ENCODE measurements at regions not wholly inside any gene's neighbourhood (a gene's known extent, or its start where the extent isn't known, plus 50 kb on each side); places are given as distances from the start of the nearest gene placed in this dataset.

GRCh38 chr1:218584418-218585155 lies 239.5 kb downstream of the TGFB2 start:
- Histone ChIP-seq H2BK15ac (ENCODE audit: low read length) (no peak overlapping the region), H4K20me1 (replicated peaks in 1 of 2; ENCODE audit: control insufficient read depth in 1 of 2, insufficient read depth in 2 of 2, low read length in 2 of 2) (no peaks in the 10 kb centered on the region), H2BK5ac (ENCODE audit: low read depth, low read length) (no peak overlapping the region), H3K4me3 (ENCODE audit: extremely low read depth in 1 of 4, insufficient read depth in 2 of 4, low read depth in 3 of 4, low read length in 4 of 4) (no peak overlapping the region), H3K79me1 (ENCODE audit: low read depth, low read length) (no peaks in the 10 kb centered on the region), H2BK20ac (ENCODE audit: low read length) (no peak overlapping the region), H2BK12ac (ENCODE audit: low read depth, low read length) (no peak overlapping the region), H2BK120ac (replicated peaks; ENCODE audit: low read depth, low read length) (no peak overlapping the region), H2AFZ (ENCODE audit: low read length) (no peak overlapping the region), H3K36me3 (ENCODE audit: control insufficient read depth in 2 of 4, insufficient read depth in 4 of 4, low read length in 3 of 4) (no peaks in the 10 kb centered on the region), H3K23me2 (ENCODE audit: low read depth, low read length) (no peaks in the 10 kb centered on the region), H3K27ac (ENCODE audit: low read depth, low read length) (no peak overlapping the region), H3K4me1 (replicated peaks in 1 of 4; ENCODE audit: control insufficient read depth in 3 of 4, insufficient read depth in 4 of 4, low read length in 3 of 4) (peaks cover 0 to 9% (median 0%) of the 10 kb centered on the region in 4 experiments; a peak in 3 of 7 replicates), H2AK5ac (ENCODE audit: low read depth, low read length) (no peak overlapping the region), H3K56ac (replicated peaks; ENCODE audit: insufficient read length, low read depth, low read length) (no peak overlapping the region), H4K91ac (replicated peaks; ENCODE audit: insufficient read length, low read length) (no peak overlapping the region), H3K79me2 (ENCODE audit: control insufficient read depth in 1 of 2, insufficient read depth in 2 of 2, low read length in 2 of 2) (no peaks in the 10 kb centered on the region), H3K18ac (ENCODE audit: extremely low read depth, low read length) (no peak overlapping the region), H3K9me3 (ENCODE audit: insufficient read depth in 2 of 2, low read depth in 1 of 2, low read length in 1 of 2) (no peaks in the 10 kb centered on the region; a peak in 1 of 4 replicates), H3K27me3 (replicated peaks in 1 of 4; ENCODE audit: control insufficient read depth in 3 of 4, extremely low read depth in 1 of 4, insufficient read depth in 3 of 4, low read length in 3 of 4) (no peaks in the 10 kb centered on the region), H4K5ac (ENCODE audit: insufficient read length, low read depth, low read length) (no peak overlapping the region), H3K4me2 (ENCODE audit: insufficient read depth in 1 of 2, low read depth in 2 of 2, low read length in 2 of 2) (no peak overlapping the region), H3K14ac (ENCODE audit: insufficient read length) (no peak overlapping the region), H3K23ac (ENCODE audit: insufficient read length) (no peak overlapping the region), H3K4ac (replicated peaks; ENCODE audit: insufficient read length, low read depth, low read length) (no peak overlapping the region), H4K8ac (ENCODE audit: extremely low read depth, insufficient read depth, low read length) (no peak overlapping the region), H3K9ac (replicated peaks in 1 of 4; ENCODE audit: extremely low read depth in 1 of 4, low read depth in 3 of 4, low read length in 3 of 4) (no peak overlapping the region)
- DNase-seq (ENCODE audit: low read depth in 1 of 2, low spot score in 2 of 2) (no peak), FAIRE-seq (no peak)
- CTCF ChIA-PET (ENCODE audit: partially characterized antibody): no interaction called here
- POLR2A ChIA-PET (ENCODE audit: partially characterized antibody): no interaction called here
- no peak for TF ChIP-seq EP300 (IDR thresholded peaks at IDR 0.05; ENCODE audit: borderline replicate concordance in 1 of 2, low read depth in 2 of 2, low read length in 2 of 2)
- TF ChIP-seq CBX8 (IDR thresholded peaks at IDR 0.05; ENCODE audit: borderline replicate concordance, low read depth, low read length): no peak
- TF ChIP-seq POLR2A (IDR thresholded peaks at IDR 0.05; ENCODE audit: control extremely low read depth in 1 of 2, low read depth in 2 of 2, low read length in 2 of 2): no peak
- TF ChIP-seq RBBP5 (IDR thresholded peaks at IDR 0.05; ENCODE audit: borderline replicate concordance, low read depth, low read length): no peak
- no peak for TF ChIP-seq TAF1 (IDR thresholded peaks at IDR 0.05; ENCODE audit: low read depth, low read length)
- TF ChIP-seq BRCA1 (IDR thresholded peaks at IDR 0.05; ENCODE audit: low read depth, low read length): no peak
- 93% methylated on average over 2 of the region's 3 CpGs; no CpG with 5 or more reads in 1 of the 2 experiments for WGBS, 2 experiments (ENCODE audit: extremely low coverage in 1 of 2, insufficient coverage in 1 of 2, insufficient read length in 1 of 2, insufficient replicate concordance in 2 of 2, low coverage in 1 of 2, low lambda C conversion rate in 2 of 2, missing lambda C conversion rate in 1 of 2)
